Sigmoid colon (tissue), 4 donors: ENCODE measurements at regions not wholly inside any gene's neighbourhood (a gene's known extent, or its start where the extent isn't known, plus 50 kb on each side); places are given as distances from the start of the nearest gene placed in this dataset.
"Not testable (repeated sequence)": the region's sequence is repeated elsewhere in the genome, so short reads cannot be mapped to it uniquely, and the experiment has no call there.

Experiments
- EP300 ChIP-seq, 4 donors: sonication (generic); formaldehyde crosslinking; IDR thresholded peaks; one replicate each; pipeline ENCODE4 v1.6.1; 2017; ENCODE audit warnings: antibody characterized with exemption in 4 of 4
- POLR2A ChIP-seq, 2 donors: fragments of 450-650 bp; IDR thresholded peaks; one replicate each; pipeline ENCODE4 v1.6.1; 2016; ENCODE audit warnings: antibody characterized with exemption in 2 of 2, mild to moderate bottlenecking in 2 of 2, moderate library complexity in 2 of 2
- POLR2AphosphoS5 ChIP-seq, 4 donors: sonication (generic); formaldehyde crosslinking; IDR thresholded peaks; one replicate each; pipeline ENCODE4 v1.6.1; 2017; ENCODE audit warnings: antibody characterized with exemption in 4 of 4
- TF ChIP-seq, protein P1 (sequence below), 4 experiments: fragments of 450-650 bp in 3 of 4; fragments of 200-600 bp in 1 of 4; IDR thresholded peaks; one replicate each; pipeline ENCODE4 v1.5.1; 2016 to 2019; ENCODE audit warnings: antibody characterized with exemption in 4 of 4, mild to moderate bottlenecking in 3 of 4, moderate library complexity in 2 of 4

DNA sequence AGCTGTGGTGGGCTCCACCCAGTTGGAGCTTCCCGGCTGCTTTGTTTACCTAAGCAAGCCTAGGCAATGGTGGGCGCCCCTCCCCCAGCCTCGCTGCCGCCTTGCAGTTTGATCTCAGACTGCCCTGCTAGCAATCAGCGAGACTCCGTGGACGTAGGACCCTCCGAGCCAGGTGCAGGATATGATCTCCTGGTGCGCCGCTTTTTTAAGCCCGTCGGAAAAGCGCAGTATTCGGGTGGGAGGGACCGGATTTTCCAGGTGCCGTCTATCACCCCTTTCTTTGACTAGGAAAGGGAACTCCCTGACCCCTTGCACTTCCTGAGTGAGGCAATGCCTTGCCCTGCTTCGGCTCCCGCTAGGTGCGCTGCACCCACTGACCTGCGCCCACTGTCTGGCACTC is 170.9 kb upstream of the ZBTB20 start:
- TF ChIP-seq, protein P1, sequence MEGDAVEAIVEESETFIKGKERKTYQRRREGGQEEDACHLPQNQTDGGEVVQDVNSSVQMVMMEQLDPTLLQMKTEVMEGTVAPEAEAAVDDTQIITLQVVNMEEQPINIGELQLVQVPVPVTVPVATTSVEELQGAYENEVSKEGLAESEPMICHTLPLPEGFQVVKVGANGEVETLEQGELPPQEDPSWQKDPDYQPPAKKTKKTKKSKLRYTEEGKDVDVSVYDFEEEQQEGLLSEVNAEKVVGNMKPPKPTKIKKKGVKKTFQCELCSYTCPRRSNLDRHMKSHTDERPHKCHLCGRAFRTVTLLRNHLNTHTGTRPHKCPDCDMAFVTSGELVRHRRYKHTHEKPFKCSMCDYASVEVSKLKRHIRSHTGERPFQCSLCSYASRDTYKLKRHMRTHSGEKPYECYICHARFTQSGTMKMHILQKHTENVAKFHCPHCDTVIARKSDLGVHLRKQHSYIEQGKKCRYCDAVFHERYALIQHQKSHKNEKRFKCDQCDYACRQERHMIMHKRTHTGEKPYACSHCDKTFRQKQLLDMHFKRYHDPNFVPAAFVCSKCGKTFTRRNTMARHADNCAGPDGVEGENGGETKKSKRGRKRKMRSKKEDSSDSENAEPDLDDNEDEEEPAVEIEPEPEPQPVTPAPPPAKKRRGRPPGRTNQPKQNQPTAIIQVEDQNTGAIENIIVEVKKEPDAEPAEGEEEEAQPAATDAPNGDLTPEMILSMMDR (IDR thresholded peaks at IDR 0.05): not testable (repeated sequence)
- TF ChIP-seq POLR2A, POLR2AphosphoS5, EP300 (IDR thresholded peaks at IDR 0.05): not testable (repeated sequence)
